GM10266 (cell line): ENCODE measurements at regions not wholly inside any gene's neighbourhood (a gene's known extent, or its start where the extent isn't known, plus 50 kb on each side); places are given as distances from the start of the nearest gene placed in this dataset.

ENCODE experiments used
- DNase-seq: peaks from one replicate; pipeline ENCODE4 v3.0.0; 2012; ENCODE audit errors: extremely low spot score
- CTCF ChIP-seq: IDR thresholded peaks from 2 replicates; pipeline ENCODE4 v1.5.1; 2012; ENCODE audit warnings: mild to moderate bottlenecking, low read depth; ENCODE audit not compliant: control insufficient read depth, insufficient read depth; ENCODE audit errors: missing control alignments

GRCh38 chr1:238753252-238753651 lies 633.1 kb upstream of the CHRM3 start:
- no peak for DNase-seq
- no peak for TF ChIP-seq CTCF

- no peak for TF ChIP-seq CTCF
- DNase-seq, result no peak
Measured at GRCh38 chr1:238752327-238752726, 634.0 kb upstream of the CHRM3 start.

- no peak for TF ChIP-seq CTCF
- DNase-seq, result no peak
Measured at GRCh38 chr1:238745069-238745468, 641.3 kb upstream of the CHRM3 start.

GRCh38 chr1:238738892-238739291 lies 647.5 kb upstream of the CHRM3 start:
- no peak for TF ChIP-seq CTCF

GRCh38 chr1:238727670-238728069 lies 658.7 kb upstream of the CHRM3 start:
- no peak for TF ChIP-seq CTCF
- no peak for DNase-seq

More at GRCh38 chr1:238738892-238739291, 647.5 kb upstream of the CHRM3 start:
- DNase-seq, result no peak

- no peak for DNase-seq
- TF ChIP-seq CTCF, result no peak
Measured at GRCh38 chr1:238722812-238723211, 663.6 kb upstream of the CHRM3 start.

GRCh38 chr1:238710697-238711096 lies 675.7 kb upstream of the CHRM3 start:
- TF ChIP-seq CTCF, result no peak
- no peak for DNase-seq

GRCh38 chr1:238701024-238701423 lies 685.3 kb upstream of the CHRM3 start:
- DNase-seq, result no peak
- TF ChIP-seq CTCF, result no peak
